ENCODE measurements at regions not wholly inside any gene's neighbourhood (a gene's known extent, or its start where the extent isn't known, plus 50 kb on each side); places are given as distances from the start of the nearest gene placed in this dataset.

DNA sequence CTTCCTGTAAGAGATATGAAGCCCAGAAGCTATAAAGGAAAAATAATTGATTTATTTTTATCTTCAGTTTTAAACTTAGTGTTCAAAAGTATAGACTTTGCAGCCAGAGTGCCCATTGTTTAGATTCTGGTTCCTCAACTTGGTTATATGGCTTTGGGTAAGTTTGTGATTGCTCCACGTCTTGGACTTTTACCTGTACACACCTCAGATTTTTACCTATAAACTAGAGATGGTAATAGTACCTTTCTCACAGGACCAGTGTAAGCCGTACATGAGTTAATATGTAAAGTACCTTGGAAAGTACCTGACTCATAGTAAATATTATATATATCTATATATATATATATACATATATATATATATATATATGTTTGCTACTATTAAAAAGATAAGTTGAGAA, 283.8 kb downstream of the RAP2B start:
- no peak for TF ChIP-seq POLR2AphosphoS5 (IDR thresholded peaks at IDR 0.05)
- TF ChIP-seq, protein P1, sequence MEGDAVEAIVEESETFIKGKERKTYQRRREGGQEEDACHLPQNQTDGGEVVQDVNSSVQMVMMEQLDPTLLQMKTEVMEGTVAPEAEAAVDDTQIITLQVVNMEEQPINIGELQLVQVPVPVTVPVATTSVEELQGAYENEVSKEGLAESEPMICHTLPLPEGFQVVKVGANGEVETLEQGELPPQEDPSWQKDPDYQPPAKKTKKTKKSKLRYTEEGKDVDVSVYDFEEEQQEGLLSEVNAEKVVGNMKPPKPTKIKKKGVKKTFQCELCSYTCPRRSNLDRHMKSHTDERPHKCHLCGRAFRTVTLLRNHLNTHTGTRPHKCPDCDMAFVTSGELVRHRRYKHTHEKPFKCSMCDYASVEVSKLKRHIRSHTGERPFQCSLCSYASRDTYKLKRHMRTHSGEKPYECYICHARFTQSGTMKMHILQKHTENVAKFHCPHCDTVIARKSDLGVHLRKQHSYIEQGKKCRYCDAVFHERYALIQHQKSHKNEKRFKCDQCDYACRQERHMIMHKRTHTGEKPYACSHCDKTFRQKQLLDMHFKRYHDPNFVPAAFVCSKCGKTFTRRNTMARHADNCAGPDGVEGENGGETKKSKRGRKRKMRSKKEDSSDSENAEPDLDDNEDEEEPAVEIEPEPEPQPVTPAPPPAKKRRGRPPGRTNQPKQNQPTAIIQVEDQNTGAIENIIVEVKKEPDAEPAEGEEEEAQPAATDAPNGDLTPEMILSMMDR (IDR thresholded peaks at IDR 0.05): no peak
